ENCODE measurements at regions not wholly inside any gene's neighbourhood (a gene's known extent, or its start where the extent isn't known, plus 50 kb on each side); places are given as distances from the start of the nearest gene placed in this dataset.

DNA sequence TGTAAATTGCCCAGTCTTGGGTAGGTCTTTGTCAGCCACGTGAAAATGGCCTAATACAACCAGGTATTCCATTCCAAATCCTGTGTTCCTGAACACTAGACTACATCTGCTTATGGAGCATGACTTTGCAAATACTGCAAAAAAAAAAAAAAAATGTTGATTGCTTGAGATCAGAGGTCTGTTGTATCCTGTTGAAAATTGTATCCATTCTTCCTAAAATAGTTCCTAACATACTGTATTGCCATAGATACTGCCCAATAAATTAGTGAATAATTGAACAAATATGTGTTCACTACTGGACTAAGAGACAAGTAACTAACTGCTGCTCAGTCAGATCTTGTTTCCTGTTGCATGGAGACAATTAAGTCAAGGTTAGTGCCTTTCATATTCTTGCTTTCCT lies 164.3 kb upstream of the PABPC4L start:
- intact Hi-C loops (cut with micrococcal nuclease) = no loop called here

GRCh38 chr4:134364928-134365327 lies 163.3 kb upstream of the PABPC4L start:
- intact Hi-C loops (cut with micrococcal nuclease) = no loop called here

GRCh38 chr4:134345244-134345643 lies 143.7 kb upstream of the PABPC4L start:
- intact Hi-C loops (cut with micrococcal nuclease) = no loop called here

- intact Hi-C loops (cut with micrococcal nuclease) = no loop called here
Observed at GRCh38 chr4:134343656-134344055, 142.1 kb upstream of the PABPC4L start.

DNA sequence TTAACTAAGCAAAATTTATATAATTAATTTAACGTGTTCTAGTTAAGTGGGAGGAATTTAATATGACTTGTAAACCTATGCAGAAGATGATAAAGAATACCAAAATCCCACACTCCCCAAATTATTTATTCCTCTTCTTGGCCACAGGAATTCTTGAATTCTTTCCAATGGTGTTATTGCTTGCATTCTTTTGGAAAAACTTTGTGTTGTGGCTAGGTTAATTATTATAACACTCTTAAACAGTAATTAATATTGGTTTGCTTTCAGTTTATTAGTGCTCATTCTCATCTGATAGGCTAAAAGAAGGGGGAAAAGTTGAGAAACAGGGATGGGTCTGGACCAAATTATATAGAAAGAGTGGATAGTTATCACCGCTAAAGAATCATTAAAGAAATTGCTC lies 141.5 kb upstream of the PABPC4L start:
- intact Hi-C loops (cut with micrococcal nuclease) = no loop called here

- intact Hi-C loops (cut with micrococcal nuclease) = no loop called here
Observed at GRCh38 chr4:134337574-134337973, 136.0 kb upstream of the PABPC4L start.

GRCh38 chr4:134328741-134329140 lies 127.2 kb upstream of the PABPC4L start:
- intact Hi-C loops (cut with micrococcal nuclease) = no loop called here

GRCh38 chr4:134327274-134328122 lies 125.9 kb upstream of the PABPC4L start:
- intact Hi-C loops (cut with micrococcal nuclease) = no loop called here

GRCh38 chr4:134326866-134327265 lies 125.3 kb upstream of the PABPC4L start:
- intact Hi-C loops (cut with micrococcal nuclease) = no loop called here

DNA sequence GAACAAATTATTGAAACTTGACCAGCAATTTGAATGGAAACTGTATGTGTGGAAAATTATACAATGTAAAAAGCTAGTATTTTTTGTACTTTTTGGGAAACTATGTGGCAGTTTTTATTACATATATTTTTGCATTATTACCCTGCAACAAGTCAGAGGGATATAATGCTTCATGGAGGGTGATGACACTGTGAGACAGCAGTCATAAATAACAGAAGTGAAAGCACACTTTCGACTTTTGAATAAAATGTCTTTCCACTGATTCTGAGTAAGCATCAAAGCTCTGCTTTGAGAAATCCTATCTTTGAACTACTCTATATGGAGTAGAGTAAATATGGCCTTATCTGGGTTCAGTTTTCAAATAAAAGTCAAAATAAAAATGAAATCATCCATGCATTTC lies 122.6 kb upstream of the PABPC4L start:
- intact Hi-C loops (cut with micrococcal nuclease) = no loop called here

DNA sequence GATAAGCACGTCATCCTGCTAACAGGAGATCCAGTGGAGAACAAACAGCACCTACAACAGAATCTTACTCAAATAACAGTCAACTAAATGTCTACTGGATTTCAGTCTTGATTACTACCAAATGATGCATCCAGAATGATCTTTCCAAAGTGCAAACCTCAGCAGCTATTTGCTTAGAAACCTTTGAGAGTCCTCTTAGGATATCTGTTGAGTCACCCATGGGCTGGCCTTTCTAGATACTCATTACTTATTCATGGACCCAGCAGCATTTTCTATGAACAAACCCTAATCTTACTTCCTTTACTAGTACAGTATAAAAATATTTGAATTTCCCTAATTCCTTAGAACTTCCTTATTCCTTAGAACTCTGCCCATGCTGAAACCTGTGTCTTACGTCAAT lies 118.5 kb upstream of the PABPC4L start:
- intact Hi-C loops (cut with micrococcal nuclease) = no loop called here

DNA sequence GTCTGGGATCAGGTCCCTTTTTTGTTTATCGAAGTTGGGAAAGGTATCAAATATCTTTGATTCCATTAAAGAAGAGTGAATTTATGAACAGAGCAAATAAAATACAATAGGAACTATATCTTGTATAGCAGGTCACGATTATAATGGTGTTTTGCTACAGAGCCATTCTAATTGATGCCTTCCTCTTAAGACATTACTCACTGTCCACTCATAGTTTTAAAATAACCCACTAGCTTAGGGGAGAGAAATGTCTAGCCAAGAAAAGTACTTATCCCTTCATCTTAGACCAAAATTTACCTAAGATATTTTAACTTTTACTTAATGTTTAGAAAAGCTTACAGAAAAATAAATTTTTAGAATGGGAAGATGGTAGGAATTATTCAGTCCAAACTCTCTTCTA lies 112.0 kb upstream of the PABPC4L start:
- intact Hi-C loops (cut with micrococcal nuclease) = no loop called here

DNA sequence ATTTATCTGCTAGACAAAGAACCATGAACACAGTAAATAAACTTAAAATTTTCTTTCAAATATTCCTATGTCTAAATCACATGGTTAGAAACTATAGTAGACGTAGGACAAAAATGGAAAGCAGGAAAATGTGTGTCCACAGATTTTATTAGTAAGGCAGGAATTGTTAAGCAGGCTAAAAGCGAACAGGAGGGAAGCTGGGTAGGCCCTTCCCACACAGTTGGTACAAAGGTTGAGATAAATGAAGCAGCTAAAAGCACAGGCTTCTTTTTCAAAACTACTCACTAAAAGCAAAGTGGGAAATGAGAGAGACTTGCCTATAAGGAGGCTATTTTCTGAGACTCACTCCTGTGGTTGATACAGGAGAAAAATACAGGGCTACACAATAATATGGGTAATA lies 108.1 kb upstream of the PABPC4L start:
- intact Hi-C loops (cut with micrococcal nuclease) = no loop called here

GRCh38 chr4:134308910-134309309 lies 107.3 kb upstream of the PABPC4L start:
- intact Hi-C loops (cut with micrococcal nuclease) = no loop called here

DNA sequence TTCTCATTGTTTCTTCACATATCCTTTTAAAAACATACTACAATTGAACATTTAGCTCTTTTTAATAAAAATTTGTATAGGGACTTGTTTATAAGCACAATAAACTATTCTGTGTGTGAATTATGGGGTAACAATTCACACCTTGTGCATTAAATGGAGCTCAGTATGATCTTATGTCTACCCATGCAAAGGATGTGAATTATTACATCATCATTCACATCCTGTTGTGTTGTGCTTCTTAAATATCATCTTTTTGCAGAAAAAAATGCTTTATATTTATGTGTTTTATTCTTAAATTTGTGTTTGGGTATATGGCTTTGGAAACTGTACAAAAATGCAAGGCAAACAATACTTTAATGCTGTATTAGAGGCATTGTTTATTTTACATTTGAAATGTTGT lies 96.7 kb upstream of the PABPC4L start:
- intact Hi-C loops (cut with micrococcal nuclease) = no loop called here

DNA sequence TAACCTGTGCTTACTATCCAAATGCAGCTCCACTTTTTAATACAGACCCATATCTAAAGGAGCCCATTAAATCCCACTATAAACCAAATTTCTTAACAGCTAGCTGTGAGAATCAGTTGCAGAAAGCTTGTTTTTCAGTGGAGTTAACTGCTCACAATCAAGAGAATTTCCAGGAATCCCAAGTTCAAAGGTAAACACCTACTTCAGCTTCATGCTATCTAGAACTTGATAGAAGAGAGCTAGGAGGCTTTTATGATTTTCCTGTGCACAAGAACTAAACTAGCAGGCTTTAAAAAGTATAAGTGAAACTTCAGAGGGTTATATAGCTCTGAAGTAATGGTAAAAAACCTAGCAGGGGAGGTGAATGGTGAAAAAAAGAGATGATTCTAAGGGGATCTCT lies 96.2 kb upstream of the PABPC4L start:
- intact Hi-C loops (cut with micrococcal nuclease) = no loop called here

DNA sequence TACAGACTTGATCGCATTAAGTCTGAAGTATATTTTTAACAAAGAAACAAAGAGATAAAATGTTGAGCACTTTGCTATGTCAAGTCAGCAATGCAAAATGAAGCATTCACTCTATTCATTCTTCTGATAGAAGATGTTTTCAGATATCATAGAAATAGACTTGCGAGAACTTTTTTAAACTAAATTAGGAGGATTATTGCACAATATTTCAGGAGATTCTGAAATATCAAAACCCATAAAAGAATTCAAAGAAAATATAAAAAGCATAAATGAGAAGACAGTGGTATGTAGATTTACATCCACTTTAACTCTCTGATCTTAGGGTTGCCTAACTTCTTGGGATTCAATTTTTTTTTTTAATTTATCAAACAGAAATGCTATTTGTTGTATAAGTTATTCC lies 81.1 kb upstream of the PABPC4L start:
- intact Hi-C loops (cut with micrococcal nuclease) = no loop called here

DNA sequence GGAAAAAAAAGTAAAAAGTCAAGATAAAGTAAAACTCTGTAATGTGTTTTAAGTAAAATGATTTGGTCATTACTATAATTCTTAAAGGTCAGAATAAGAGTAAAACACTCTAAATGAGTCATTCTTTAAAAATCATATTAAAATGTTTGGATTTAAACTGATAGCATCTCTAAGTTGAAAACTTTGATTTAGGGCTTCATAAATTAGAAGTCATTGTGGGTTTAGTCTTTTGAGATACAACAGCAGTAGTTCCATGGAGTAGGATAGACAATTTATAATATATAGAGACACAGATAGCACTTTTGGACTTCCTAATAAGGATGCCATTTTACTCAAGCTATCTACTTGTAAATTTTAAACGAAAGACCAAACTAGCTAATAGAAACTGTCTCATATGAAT lies 77.1 kb upstream of the PABPC4L start:
- intact Hi-C loops (cut with micrococcal nuclease) = no loop called here

DNA sequence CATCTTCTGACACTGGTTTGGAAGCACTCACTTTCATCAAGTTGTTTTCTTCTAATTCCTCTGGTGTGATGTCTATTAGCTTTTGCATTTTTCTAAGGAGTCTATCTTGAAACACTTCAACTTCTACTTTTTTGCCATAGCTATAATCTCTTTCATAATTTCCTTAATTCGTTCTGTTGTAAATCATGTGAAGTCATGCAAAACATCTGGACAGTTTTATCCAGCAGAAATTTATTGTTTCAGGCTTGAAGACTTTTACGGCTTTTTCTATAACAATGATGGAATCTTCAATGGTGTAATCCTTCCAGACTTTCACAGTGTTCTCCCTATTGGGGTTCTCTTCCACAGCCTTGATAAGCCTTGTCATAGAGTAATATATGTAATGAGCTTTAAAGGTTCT lies 74.9 kb upstream of the PABPC4L start:
- intact Hi-C loops (cut with micrococcal nuclease) = no loop called here

- intact Hi-C loops (cut with micrococcal nuclease) = no loop called here
Observed at GRCh38 chr4:134260126-134260525, 58.5 kb upstream of the PABPC4L start.

Measured in T-helper 2 cell treated with Interferon-gamma antibody and Interleukin-4, amounts not matched to agents 100 ng/mL and 5 ng/mL, for 36 hours (primary cell).